Mesenchymal stem cell (in vitro differentiated cells and primary cell): ENCODE measurements at regions not wholly inside any gene's neighbourhood (a gene's known extent, or its start where the extent isn't known, plus 50 kb on each side); places are given as distances from the start of the nearest gene placed in this dataset.
A peak's percentile ranks its signal among the peaks of the same experiment; 100 is the strongest.

ENCODE experiments used
- DNase-seq: peaks from one replicate; pipeline ENCODE4 v3.0.0-alpha.2; 2013
- H2AFZ ChIP-seq: one replicate; pipeline ENCODE4 v1.6.1; 2013; ENCODE audit warnings: low read depth, mild to moderate bottlenecking, control low read depth, inconsistent platforms, low read length, moderate library complexity
- H2AK5ac ChIP-seq: 2 replicates; pipeline ENCODE4 v1.6.1; 2013; ENCODE audit warnings: low read length, moderate library complexity, mild to moderate bottlenecking, inconsistent platforms; ENCODE audit not compliant: severe bottlenecking
- H2BK120ac ChIP-seq: one replicate; pipeline ENCODE4 v1.6.1; 2013; ENCODE audit warnings: low read depth, mild to moderate bottlenecking, inconsistent platforms, low read length, moderate library complexity
- H2BK12ac ChIP-seq, 2 experiments: one replicate each; pipeline ENCODE4 v1.6.1; 2013; ENCODE audit warnings: inconsistent platforms in 2 of 2, low read length in 2 of 2, mild to moderate bottlenecking in 2 of 2, moderate library complexity in 2 of 2, control low read depth in 1 of 2
- H2BK15ac ChIP-seq: one replicate; pipeline ENCODE4 v1.6.1; 2013; ENCODE audit warnings: mild to moderate bottlenecking, low read depth, inconsistent platforms; ENCODE audit not compliant: poor library complexity, severe bottlenecking
- H2BK5ac ChIP-seq: 2 replicates; pipeline ENCODE4 v1.6.1; 2013; ENCODE audit warnings: low read depth, mild to moderate bottlenecking, low read length, control low read depth, inconsistent platforms; ENCODE audit not compliant: poor library complexity, severe bottlenecking
- H3K14ac ChIP-seq, 2 experiments: one replicate each; pipeline ENCODE4 v1.6.1; 2013; ENCODE audit warnings: inconsistent platforms in 2 of 2, low read length in 2 of 2, control low read depth in 1 of 2, mild to moderate bottlenecking in 1 of 2, moderate library complexity in 1 of 2
- H3K18ac ChIP-seq, 2 experiments: one replicate each; pipeline ENCODE4 v1.6.1; 2013; ENCODE audit warnings: inconsistent platforms in 2 of 2, low read length in 2 of 2, control low read depth in 1 of 2, low read depth in 1 of 2, mild to moderate bottlenecking in 1 of 2
- H3K23ac ChIP-seq, 2 experiments: one replicate each; pipeline ENCODE4 v1.6.1; 2013; ENCODE audit warnings: inconsistent platforms in 2 of 2, low read length in 2 of 2, mild to moderate bottlenecking in 2 of 2, moderate library complexity in 2 of 2, control low read depth in 1 of 2
- H3K27ac ChIP-seq: 2 replicates; pipeline ENCODE4 v1.5.1; 2013; ENCODE audit warnings: mild to moderate bottlenecking, moderate library complexity, low read length, control low read depth, inconsistent platforms; ENCODE audit not compliant: poor library complexity, severe bottlenecking
- H3K27me3 ChIP-seq, 2 experiments: 2 replicates each; pipeline versions ENCODE4 v1.6.1 to v1.7.0; 2013; ENCODE audit warnings: low read length in 2 of 2, mild to moderate bottlenecking in 2 of 2, moderate library complexity in 2 of 2, control low read depth in 1 of 2, inconsistent platforms in 1 of 2; ENCODE audit not compliant: control insufficient read depth in 1 of 2, insufficient read depth in 1 of 2
- H3K36me3 ChIP-seq, 2 experiments: 2 replicates each; pipeline versions ENCODE4 v1.6.1 to v1.7.0; 2013; ENCODE audit warnings: low read length in 2 of 2, control low read depth in 1 of 2, inconsistent platforms in 1 of 2, low read depth in 1 of 2, mild to moderate bottlenecking in 1 of 2; ENCODE audit not compliant: insufficient read depth in 2 of 2, control insufficient read depth in 1 of 2
- H3K4ac ChIP-seq, 2 experiments: one replicate each; pipeline ENCODE4 v1.6.1; 2013; ENCODE audit warnings: inconsistent platforms in 2 of 2, low read length in 2 of 2, mild to moderate bottlenecking in 2 of 2, moderate library complexity in 2 of 2, control low read depth in 1 of 2, low read depth in 1 of 2
- H3K4me1 ChIP-seq: 2 replicates; pipeline ENCODE4 v1.6.1; 2013; ENCODE audit warnings: low read depth, low read length, control low read depth; ENCODE audit not compliant: control insufficient read depth, insufficient read depth
- H3K4me2 ChIP-seq: 2 replicates; pipeline ENCODE4 v1.6.1; 2013; ENCODE audit warnings: low read length, mild to moderate bottlenecking, inconsistent platforms; ENCODE audit not compliant: poor library complexity, severe bottlenecking
- H3K4me3 ChIP-seq, 2 experiments: 2 replicates each; pipeline versions ENCODE4 v1.5.1 to v1.7.0; 2013; ENCODE audit warnings: low read length in 2 of 2, mild to moderate bottlenecking in 2 of 2, control low read depth in 1 of 2, low read depth in 1 of 2; ENCODE audit not compliant: insufficient read depth in 1 of 2
- H3K79me1 ChIP-seq: replicated peaks from 2 replicates; pipeline ENCODE4 v1.6.1; 2013; ENCODE audit warnings: mild to moderate bottlenecking, control low read depth, low read length, inconsistent platforms; ENCODE audit not compliant: poor library complexity, severe bottlenecking
- H3K9ac ChIP-seq: 2 replicates; pipeline ENCODE4 v1.7.0; 2013; ENCODE audit warnings: mild to moderate bottlenecking, low read length, moderate library complexity
- H3K9me3 ChIP-seq: 2 replicates; pipeline ENCODE4 v1.7.0; 2013; ENCODE audit warnings: mild to moderate bottlenecking, low read length; ENCODE audit not compliant: control insufficient read depth
- H4K8ac ChIP-seq: one replicate; pipeline ENCODE4 v1.6.1; 2013; ENCODE audit warnings: inconsistent platforms, mild to moderate bottlenecking, low read length, moderate library complexity
- H4K91ac ChIP-seq: one replicate; pipeline ENCODE4 v1.6.1; 2013; ENCODE audit warnings: mild to moderate bottlenecking, low read length, inconsistent platforms
- WGBS: methylation state at CpG from one replicate; pipeline ENCODE4 v1.1.7; 2013; ENCODE audit warnings: mixed read lengths; 5-methylcytosine and 5-hydroxymethylcytosine counted together

DNA sequence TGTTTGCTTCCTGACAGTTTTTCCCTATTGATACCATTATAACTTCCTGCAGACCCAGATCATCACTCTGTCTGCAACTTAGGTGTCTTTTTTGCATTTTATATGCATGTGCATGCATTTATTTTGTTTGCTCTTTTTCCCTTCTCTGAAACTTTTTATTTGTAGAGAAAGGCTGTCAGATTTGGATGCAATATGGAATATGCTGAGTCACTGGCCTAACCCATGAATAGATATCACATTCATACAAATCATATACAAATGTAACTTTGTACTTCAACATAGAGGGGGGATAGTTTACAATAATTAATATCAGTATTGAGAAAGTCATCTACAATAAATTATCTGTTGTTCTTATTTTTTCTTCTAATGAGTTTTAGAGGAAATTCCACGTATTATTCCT, 1465.0 kb downstream of the EFNB2 start:
- peak; percentile 3 for DNase-seq
- no peak overlapping the region for H2BK15ac ChIP-seq
- H3K14ac ChIP-seq = no peak overlapping the region
- no peak overlapping the region for H2AK5ac ChIP-seq
- no peak overlapping the region for H3K27ac ChIP-seq
- H2BK5ac ChIP-seq = no peak overlapping the region
- H4K91ac ChIP-seq = no peak overlapping the region
- no peak overlapping the region for H3K23ac ChIP-seq
- no peak overlapping the region for H3K4me2 ChIP-seq
- no peak overlapping the region for H2AFZ ChIP-seq
- H2BK120ac ChIP-seq = no peak overlapping the region
- no peak overlapping the region for H3K18ac ChIP-seq
- H3K36me3 ChIP-seq = no peaks in the 10 kb centered on the region
- H4K8ac ChIP-seq = no peak overlapping the region
- no CpG with 5 or more reads among the region's 1 CpG for WGBS
- no peak overlapping the region for H3K9ac ChIP-seq
- H3K27me3 ChIP-seq = no peaks in the 10 kb centered on the region
- no peak overlapping the region for H3K4ac ChIP-seq
- H3K4me1 ChIP-seq = no peaks in the 10 kb centered on the region
- no peaks in the 10 kb centered on the region for H3K9me3 ChIP-seq
- H2BK12ac ChIP-seq = no peak overlapping the region
- no peaks in the 10 kb centered on the region for H3K79me1 ChIP-seq
- no peak overlapping the region for H3K4me3 ChIP-seq

DNA sequence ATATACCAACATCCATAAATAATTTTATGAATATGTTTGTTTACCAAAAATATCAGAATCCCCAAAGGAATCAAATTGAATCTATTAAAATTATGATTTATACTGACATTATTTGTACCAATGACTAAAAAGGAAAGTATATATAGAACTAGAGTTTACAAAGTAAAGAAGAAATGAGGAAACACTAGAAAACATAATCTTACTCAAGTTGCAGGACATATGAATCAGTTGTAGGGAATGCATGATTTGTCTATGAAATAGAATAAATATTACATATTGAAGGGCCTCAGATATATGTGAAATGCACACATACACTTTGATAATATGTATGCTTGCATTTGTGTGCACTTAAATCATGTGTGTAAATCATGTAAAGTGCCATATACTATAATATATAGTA, 1466.4 kb downstream of the EFNB2 start:
- no peaks in the 10 kb centered on the region for H3K4me1 ChIP-seq
- H2BK5ac ChIP-seq = no peak overlapping the region
- H3K9ac ChIP-seq = no peak overlapping the region
- H3K27ac ChIP-seq = no peak overlapping the region
- no peak overlapping the region for H4K8ac ChIP-seq
- H3K4me2 ChIP-seq = no peak overlapping the region
- H3K79me1 ChIP-seq = no peaks in the 10 kb centered on the region
- no peak overlapping the region for H2BK12ac ChIP-seq
- no peak overlapping the region for H3K23ac ChIP-seq
- no peaks in the 10 kb centered on the region for H3K27me3 ChIP-seq
- H3K18ac ChIP-seq = no peak overlapping the region
- H3K36me3 ChIP-seq = no peaks in the 10 kb centered on the region
- H2BK15ac ChIP-seq = no peak overlapping the region
- no peak overlapping the region for H2BK120ac ChIP-seq
- no peak overlapping the region for H2AK5ac ChIP-seq
- DNase-seq = no peak
- no peak overlapping the region for H3K4me3 ChIP-seq
- H2AFZ ChIP-seq = no peak overlapping the region
- peaks cover under 1% of the 10 kb centered on the region for H3K9me3 ChIP-seq
- no peak overlapping the region for H3K4ac ChIP-seq
- H3K14ac ChIP-seq = no peak overlapping the region
- no peak overlapping the region for H4K91ac ChIP-seq

DNA sequence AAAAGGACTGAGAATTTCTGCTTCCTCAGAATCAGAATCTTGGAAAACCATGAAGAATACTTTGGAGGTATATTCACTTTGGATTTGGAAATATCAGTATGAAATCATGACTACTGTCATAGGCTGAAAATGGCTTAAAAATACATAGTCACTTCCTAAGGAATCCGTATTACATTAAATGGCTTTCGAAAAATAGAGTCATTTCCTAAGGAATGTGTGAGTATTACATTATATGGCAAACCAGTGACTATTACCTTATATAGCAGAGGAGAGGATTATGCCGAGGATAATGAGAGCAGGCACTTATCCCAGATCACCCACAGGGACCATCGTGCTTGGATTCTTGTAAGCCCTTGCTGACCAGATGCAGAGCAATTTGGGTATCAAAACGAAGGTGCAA, 1471.8 kb downstream of the EFNB2 start:
- H3K14ac ChIP-seq = no peak overlapping the region
- H2BK15ac ChIP-seq = no peak overlapping the region
- H3K9ac ChIP-seq = no peak overlapping the region
- no peak overlapping the region for H3K18ac ChIP-seq
- no peak overlapping the region for H4K8ac ChIP-seq
- H3K4ac ChIP-seq = no peak overlapping the region
- no peak overlapping the region for H4K91ac ChIP-seq
- no peaks in the 10 kb centered on the region for H3K79me1 ChIP-seq
- H2BK5ac ChIP-seq = no peak overlapping the region
- H2AK5ac ChIP-seq = no peak overlapping the region
- H3K36me3 ChIP-seq = no peaks in the 10 kb centered on the region
- H2AFZ ChIP-seq = no peak overlapping the region
- H3K23ac ChIP-seq = no peak overlapping the region
- no peaks in the 10 kb centered on the region for H3K27me3 ChIP-seq
- H2BK120ac ChIP-seq = no peak overlapping the region
- no peak for DNase-seq
- peaks cover 3% of the 10 kb centered on the region for H3K9me3 ChIP-seq
- no peak overlapping the region for H3K4me3 ChIP-seq
- H3K4me1 ChIP-seq = no peaks in the 10 kb centered on the region
- no peak overlapping the region for H2BK12ac ChIP-seq
- H3K27ac ChIP-seq = no peak overlapping the region
- no peak overlapping the region for H3K4me2 ChIP-seq
- 64% methylated on average over 2 of the region's 5 CpGs for WGBS

- no peaks in the 10 kb centered on the region for H3K4me1 ChIP-seq
Observed at GRCh38 chr13:105059786-105060185, 1475.7 kb downstream of the EFNB2 start.

More at GRCh38 chr13:105059786-105060185, 1475.7 kb downstream of the EFNB2 start:
- Histone ChIP-seq H3K4ac (no peak overlapping the region), H3K4me3 (no peak overlapping the region), H2BK5ac (no peak overlapping the region), H3K27me3 (no peaks in the 10 kb centered on the region), H2BK15ac (no peak overlapping the region), H2AK5ac (no peak overlapping the region), H3K27ac (no peak overlapping the region), H3K9me3 (peaks cover 3% of the 10 kb centered on the region), H4K91ac (no peak overlapping the region), H2BK12ac (no peak overlapping the region), H3K9ac (no peak overlapping the region), H2AFZ (peak overlapping the region; percentile 53), H3K18ac (peak overlapping the region in 1 of 2 experiments; percentile 24), H2BK120ac (no peak overlapping the region), H3K23ac (no peak overlapping the region), H3K36me3 (no peaks in the 10 kb centered on the region), H4K8ac (no peak overlapping the region), H3K4me2 (no peak overlapping the region), H3K79me1 (no peaks in the 10 kb centered on the region), H3K14ac (peak overlapping the region in 1 of 2 experiments; percentile 71)
- 97% methylated on average over 3 of the region's 7 CpGs for WGBS
- DNase-seq = no peak
